GM19238 (cell line): ENCODE measurements at regions not wholly inside any gene's neighbourhood (a gene's known extent, or its start where the extent isn't known, plus 50 kb on each side); places are given as distances from the start of the nearest gene placed in this dataset.

ENCODE experiments used
- DNase-seq: peaks from one replicate; pipeline ENCODE4 v3.0.0; 2011; ENCODE audit warnings: low spot score; ENCODE audit not compliant: insufficient read length

DNA sequence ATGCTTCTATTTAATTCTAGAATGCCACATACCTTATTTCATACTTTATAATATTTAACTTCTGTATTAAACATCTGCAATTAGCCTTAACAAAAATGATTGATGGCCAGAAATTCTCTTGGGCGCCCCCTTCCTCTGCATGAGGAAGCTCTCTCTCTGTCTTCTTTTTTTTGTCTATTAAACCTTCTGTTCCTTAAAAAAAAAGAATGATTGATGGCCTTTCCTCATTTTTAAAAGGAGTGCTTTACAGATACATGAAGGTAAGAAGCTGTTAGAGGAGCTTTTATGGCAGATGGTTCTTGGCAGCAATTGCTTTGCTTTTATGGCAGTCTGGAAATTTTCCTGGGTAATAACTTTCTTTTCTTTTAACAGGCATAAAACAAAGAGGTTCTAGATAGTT is 526.9 kb downstream of the SLC4A3 start:
- no peak for DNase-seq

- DNase-seq = no peak
These were observed 529.9 kb downstream of the SLC4A3 start for GRCh38 chr2:220157312-220157711.

- DNase-seq = no peak
These were observed 532.3 kb downstream of the SLC4A3 start for GRCh38 chr2:220159738-220160137.

GRCh38 chr2:220162320-220162719 is 534.9 kb downstream of the SLC4A3 start:
- DNase-seq = no peak

DNA sequence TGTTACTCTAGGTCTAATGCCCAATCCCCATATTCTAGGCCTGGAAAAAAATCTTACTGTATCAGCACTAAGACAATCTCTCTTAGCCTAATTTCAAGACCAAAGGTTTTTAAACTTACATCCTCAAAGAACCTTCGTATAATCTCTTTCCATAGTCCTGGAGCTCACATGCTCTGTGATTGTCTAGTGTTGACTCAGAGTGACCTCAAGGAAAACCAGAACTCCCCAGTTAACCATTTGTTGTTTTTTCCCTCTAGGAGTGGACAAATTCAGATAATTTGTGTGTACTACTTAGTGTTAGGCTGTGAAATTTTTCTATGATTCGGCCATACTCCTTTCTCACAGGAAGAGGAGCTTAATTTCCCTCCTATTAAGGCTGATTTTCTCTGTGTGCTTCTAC is 536.1 kb downstream of the SLC4A3 start:
- DNase-seq = no peak

DNA sequence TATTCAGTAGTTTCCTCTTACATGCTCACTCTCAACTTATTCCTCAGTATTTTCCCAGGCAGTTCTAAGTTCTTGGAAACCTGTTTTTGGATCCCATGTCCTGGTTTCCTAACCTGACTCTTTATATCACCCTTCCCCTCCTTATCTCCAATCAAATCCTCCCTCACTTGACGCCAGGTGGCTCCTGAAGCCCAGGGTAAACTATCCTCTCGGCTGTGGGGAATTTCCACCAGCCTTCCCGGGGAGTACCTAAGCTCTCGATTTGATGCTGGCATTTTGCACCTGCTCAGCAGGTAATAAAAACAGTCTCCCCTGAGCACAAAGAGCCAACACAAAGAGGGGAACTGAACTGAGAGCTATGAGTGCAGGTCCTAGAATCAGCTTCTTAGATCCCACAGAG is 538.0 kb downstream of the SLC4A3 start:
- DNase-seq = no peak

GRCh38 chr2:220166616-220167015 is 539.2 kb downstream of the SLC4A3 start:
- no peak for DNase-seq

DNA sequence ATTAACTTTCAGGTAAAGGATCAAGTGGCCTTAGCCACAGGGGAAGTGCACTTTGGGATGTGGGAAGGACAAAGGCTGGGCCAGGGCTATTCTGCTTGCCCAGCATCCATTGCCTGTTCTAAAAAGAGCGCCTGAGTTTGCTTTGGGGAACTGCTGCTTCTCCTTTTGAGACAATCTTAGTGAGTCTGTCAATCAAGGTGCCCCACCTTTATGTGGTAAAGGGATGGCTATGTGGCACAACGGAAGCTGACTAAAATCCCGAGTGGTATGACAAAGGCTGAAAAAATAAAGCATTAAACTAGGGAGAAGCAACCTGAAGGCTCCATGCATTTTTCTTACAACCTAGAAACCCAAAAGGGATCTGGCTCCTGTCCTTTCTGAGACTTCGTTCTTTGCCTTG is 540.5 kb downstream of the SLC4A3 start:
- DNase-seq = no peak

- DNase-seq = no peak
These were observed 541.6 kb downstream of the SLC4A3 start for GRCh38 chr2:220168891-220169546.

GRCh38 chr2:220174826-220175225 is 547.4 kb downstream of the SLC4A3 start:
- DNase-seq = no peak

GRCh38 chr2:220175967-220176366 is 548.5 kb downstream of the SLC4A3 start:
- no peak for DNase-seq

GRCh38 chr2:220178991-220179695 is 551.7 kb downstream of the SLC4A3 start:
- no peak for DNase-seq

GRCh38 chr2:220181165-220181564 is 553.7 kb downstream of the SLC4A3 start:
- DNase-seq = no peak

DNA sequence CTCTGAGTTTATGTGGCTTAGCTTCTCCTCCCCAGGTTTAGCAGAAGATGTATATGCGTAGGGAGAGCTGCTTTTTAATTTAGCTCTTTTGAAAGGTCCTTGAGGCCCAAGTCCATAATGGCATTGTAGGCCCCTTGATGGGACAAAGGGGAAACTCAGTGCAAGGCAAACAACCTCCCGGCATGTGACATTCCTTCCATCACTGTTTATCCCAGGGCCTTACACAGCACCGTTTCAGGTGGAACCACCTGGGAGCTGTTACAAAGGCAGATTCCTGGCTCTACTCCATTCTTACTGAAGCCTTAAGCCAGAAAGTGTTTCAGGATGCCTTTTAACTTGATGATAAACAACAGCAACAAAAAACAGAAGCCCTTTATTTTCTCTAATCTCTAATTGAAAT is 555.4 kb downstream of the SLC4A3 start:
- DNase-seq = no peak

- DNase-seq = no peak
These were observed 558.4 kb downstream of the SLC4A3 start for GRCh38 chr2:220185766-220186305.

- no peak for DNase-seq
These were observed 560.6 kb downstream of the SLC4A3 start for GRCh38 chr2:220188031-220188430.

GRCh38 chr2:220191031-220191430 is 563.6 kb downstream of the SLC4A3 start:
- no peak for DNase-seq

DNA sequence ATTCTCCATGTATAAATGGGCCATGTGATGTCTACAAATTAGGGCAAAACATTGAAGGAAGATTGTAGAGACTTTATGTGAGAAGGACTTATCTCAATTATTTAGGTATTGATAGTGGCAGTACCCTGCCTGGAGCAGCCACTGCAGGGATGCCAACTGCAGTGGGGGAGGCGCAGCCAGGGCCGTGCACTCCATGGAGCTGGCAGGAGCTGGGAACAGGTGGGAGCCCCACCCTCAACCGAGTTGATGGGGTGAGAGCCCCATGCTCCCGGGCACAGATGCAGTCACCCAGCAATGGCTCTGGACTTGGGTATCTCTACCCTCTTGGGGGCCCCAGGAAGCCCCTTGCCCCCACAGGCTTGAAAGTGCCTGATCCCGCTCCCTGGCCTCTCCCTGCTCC is 564.3 kb downstream of the SLC4A3 start:
- DNase-seq = no peak

- DNase-seq = no peak
These were observed 565.7 kb downstream of the SLC4A3 start for GRCh38 chr2:220192994-220193753.

GRCh38 chr2:220194630-220195584 is 567.5 kb downstream of the SLC4A3 start:
- DNase-seq = no peak

GRCh38 chr2:220198896-220199295 is 571.5 kb downstream of the SLC4A3 start:
- DNase-seq = no peak
